H9 (cell line): ENCODE measurements at regions not wholly inside any gene's neighbourhood (a gene's known extent, or its start where the extent isn't known, plus 50 kb on each side); places are given as distances from the start of the nearest gene placed in this dataset.

Source experiments
- DNase-seq: peaks from one replicate; pipeline ENCODE4 v3.0.0-alpha.2; 2017
- H2AFZ ChIP-seq: one replicate; pipeline ENCODE4 v1.6.1; 2013; ENCODE audit warnings: mild to moderate bottlenecking, low read length, control low read depth, moderate library complexity
- H2AK5ac ChIP-seq: 2 replicates; pipeline ENCODE4 v1.6.1; 2013; ENCODE audit warnings: low read length, control low read depth, mixed read lengths; ENCODE audit not compliant: insufficient read length
- H2BK120ac ChIP-seq: one replicate; pipeline ENCODE4 v1.6.1; 2013; ENCODE audit warnings: low read depth, mild to moderate bottlenecking, low read length, control low read depth, inconsistent platforms; ENCODE audit not compliant: poor library complexity, severe bottlenecking
- H2BK12ac ChIP-seq: 2 replicates; pipeline ENCODE4 v1.6.1; 2013; ENCODE audit warnings: low read length, control low read depth, mixed read lengths, low read depth; ENCODE audit not compliant: insufficient read length
- H2BK15ac ChIP-seq: 2 replicates; pipeline ENCODE4 v1.6.1; 2013; ENCODE audit warnings: low read depth, low read length, control low read depth
- H2BK20ac ChIP-seq: one replicate; pipeline ENCODE4 v1.6.1; 2013; ENCODE audit warnings: low read depth, mild to moderate bottlenecking, low read length, control low read depth, inconsistent platforms; ENCODE audit not compliant: poor library complexity, severe bottlenecking
- H2BK5ac ChIP-seq: 2 replicates; pipeline ENCODE4 v1.6.1; 2013; ENCODE audit warnings: low read length, control low read depth, mixed read lengths; ENCODE audit not compliant: insufficient read length
- H3K14ac ChIP-seq: 2 replicates; pipeline ENCODE4 v1.6.1; 2013; ENCODE audit warnings: low read length, control low read depth; ENCODE audit not compliant: insufficient read depth
- H3K18ac ChIP-seq: 2 replicates; pipeline ENCODE4 v1.6.1; 2013; ENCODE audit warnings: low read depth, mild to moderate bottlenecking, mixed read lengths, low read length, control low read depth; ENCODE audit not compliant: insufficient read length
- H3K23ac ChIP-seq: 2 replicates; pipeline ENCODE4 v1.6.1; 2013; ENCODE audit warnings: low read length, control low read depth, mixed read lengths, low read depth; ENCODE audit not compliant: insufficient read length
- H3K23me2 ChIP-seq: 2 replicates; pipeline ENCODE4 v1.6.1; 2013; ENCODE audit warnings: low read depth, mild to moderate bottlenecking, mixed read lengths, low read length, control low read depth; ENCODE audit not compliant: insufficient read length, poor library complexity, severe bottlenecking
- H3K27ac ChIP-seq: 2 replicates; pipeline ENCODE4 v1.5.1; 2013; ENCODE audit warnings: low read length, control low read depth, mixed read lengths, low read depth; ENCODE audit not compliant: insufficient read length
- H3K27me3 ChIP-seq: 2 replicates; pipeline ENCODE4 v1.6.1; 2013; ENCODE audit warnings: low read length, control low read depth, inconsistent platforms; ENCODE audit not compliant: insufficient read depth
- H3K4ac ChIP-seq: 2 replicates; pipeline ENCODE4 v1.6.1; 2013; ENCODE audit warnings: low read depth, mild to moderate bottlenecking, control low read depth, inconsistent platforms, low read length, moderate library complexity
- H3K4me1 ChIP-seq: 2 replicates; pipeline ENCODE4 v1.6.1; 2013; ENCODE audit warnings: low read length, control low read depth, inconsistent platforms; ENCODE audit not compliant: insufficient read depth
- H3K4me2 ChIP-seq: 2 replicates; pipeline ENCODE4 v1.6.1; 2013; ENCODE audit warnings: low read length, control low read depth, mixed read lengths; ENCODE audit not compliant: insufficient read length, insufficient read depth
- H3K56ac ChIP-seq: 2 replicates; pipeline ENCODE4 v1.6.1; 2013; ENCODE audit warnings: low read depth, mild to moderate bottlenecking, mixed read lengths, low read length, control low read depth; ENCODE audit not compliant: insufficient read length
- H3K79me1 ChIP-seq: 2 replicates; pipeline ENCODE4 v1.6.1; 2013; ENCODE audit warnings: low read depth, mild to moderate bottlenecking, moderate library complexity, low read length, control low read depth, inconsistent platforms; ENCODE audit not compliant: insufficient read depth, poor library complexity, severe bottlenecking
- H3K79me2 ChIP-seq: 2 replicates; pipeline ENCODE4 v1.6.1; 2013; ENCODE audit warnings: low read length, control low read depth, inconsistent platforms; ENCODE audit not compliant: insufficient read depth
- H3K9ac ChIP-seq: 2 replicates; pipeline ENCODE4 v1.6.1; 2013; ENCODE audit warnings: low read length, control low read depth, mixed read lengths; ENCODE audit not compliant: insufficient read length; ENCODE audit errors: extremely low read depth
- H3K9me3 ChIP-seq: one replicate; pipeline ENCODE4 v1.6.1; 2013; ENCODE audit warnings: low read depth, low read length, inconsistent platforms; ENCODE audit not compliant: control insufficient read depth
- H3T11ph ChIP-seq: one replicate; pipeline ENCODE4 v1.6.1; 2013; ENCODE audit warnings: mild to moderate bottlenecking, low read length, control low read depth, inconsistent platforms
- H4K20me1 ChIP-seq: one replicate; pipeline ENCODE4 v1.6.1; 2013; ENCODE audit not compliant: control insufficient read depth, insufficient read length, insufficient read depth
- H4K5ac ChIP-seq: 2 replicates; pipeline ENCODE4 v1.6.1; 2013; ENCODE audit warnings: low read depth, mild to moderate bottlenecking, mixed read lengths, low read length, control low read depth; ENCODE audit not compliant: insufficient read length
- H4K8ac ChIP-seq: replicated peaks from 2 replicates; pipeline ENCODE4 v1.6.1; 2013; ENCODE audit warnings: low read length, control low read depth, mixed read lengths, low read depth; ENCODE audit not compliant: insufficient read length
- H4K91ac ChIP-seq: 2 replicates; pipeline ENCODE4 v1.6.1; 2013; ENCODE audit warnings: low read depth, mild to moderate bottlenecking, moderate library complexity, mixed read lengths, low read length, control low read depth; ENCODE audit not compliant: insufficient read length
- H3K27ac Mint-ChIP-seq, 3 experiments: 2 replicates in 2 of 3; 3 replicates in 1 of 3; pipeline ENCODE4 v1.8.0; 2020 to 2021; ENCODE audit warnings: mixed read lengths in 3 of 3, mild to moderate bottlenecking in 1 of 3, moderate library complexity in 1 of 3
- H3K27me3 Mint-ChIP-seq: 2 replicates; pipeline ENCODE4 v1.8.0; 2021; ENCODE audit warnings: low read depth, mild to moderate bottlenecking, moderate library complexity, mixed read lengths
- H3K36me3 Mint-ChIP-seq, 3 experiments: 2 replicates in 2 of 3; 3 replicates in 1 of 3; pipeline ENCODE4 v1.8.0; 2020 to 2021; ENCODE audit warnings: low read depth in 3 of 3, mixed read lengths in 3 of 3; ENCODE audit not compliant: insufficient read depth in 1 of 3
- H3K4me1 Mint-ChIP-seq, 2 experiments: 2 replicates each; pipeline ENCODE4 v1.8.0; 2020; ENCODE audit warnings: mixed read lengths in 2 of 2
- H3K4me3 Mint-ChIP-seq, 2 experiments: 2 replicates in 1 of 2; 3 replicates in 1 of 2; pipeline ENCODE4 v1.8.0; 2020 to 2021; ENCODE audit warnings: mild to moderate bottlenecking in 2 of 2, mixed read lengths in 2 of 2, moderate library complexity in 1 of 2
- H3K9me3 Mint-ChIP-seq, 2 experiments: 2 replicates in 1 of 2; 3 replicates in 1 of 2; pipeline ENCODE4 v1.8.0; 2020; ENCODE audit warnings: mild to moderate bottlenecking in 2 of 2, mixed read lengths in 2 of 2, moderate library complexity in 1 of 2
- WGBS: extraction: QIAGEN DNeasy Blood & Tissue Kit; methylation state at CpG from one replicate; pipeline ENCODE4 v1.1.7; 2013; ENCODE audit warnings: missing lambda C conversion rate, low lambda C conversion rate, mixed read lengths; ENCODE audit not compliant: insufficient read length; ENCODE audit errors: extremely low coverage; 5-methylcytosine and 5-hydroxymethylcytosine counted together
- TF ChIP-seq, protein P1 (sequence below): fragments of 200-600 bp; sonication (generic); conservative IDR thresholded peaks from 3 replicates; pipeline ENCODE4 v1.8.0; 2021; ENCODE audit warnings: antibody characterized with exemption, mild to moderate bottlenecking

DNA sequence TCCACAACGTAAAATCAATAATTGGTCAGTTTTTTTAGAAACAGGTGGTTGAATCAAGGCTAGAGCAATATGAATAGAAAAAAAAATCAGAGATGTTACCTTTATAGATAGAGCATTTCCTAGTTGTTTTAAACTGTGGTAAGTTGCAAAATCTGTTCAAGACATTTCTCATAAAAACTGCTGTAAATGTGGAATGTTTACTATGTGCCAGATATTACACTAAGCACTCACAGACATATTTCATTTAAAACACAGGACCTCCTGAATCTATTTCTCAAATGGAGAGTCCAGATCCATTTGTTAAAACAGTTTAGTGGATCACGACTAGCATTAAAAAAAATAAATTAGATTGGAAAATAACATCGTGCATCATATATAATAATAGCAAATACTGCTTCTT is 570.0 kb upstream of the ZNF608 start:
- DNase-seq: no peak
- Histone ChIP-seq H3K27ac (no peak overlapping the region), H2BK12ac (no peak overlapping the region), H3K9me3 (no peaks in the 10 kb centered on the region), H3K14ac (no peak overlapping the region), H3K4me1 (peaks cover 1% of the 10 kb centered on the region; the same call in 1 of the 2 replicates), H3K79me1 (no peaks in the 10 kb centered on the region), H2BK120ac (no peak overlapping the region), H4K8ac (no peak overlapping the region), H4K20me1 (no peaks in the 10 kb centered on the region), H3K27me3 (no peaks in the 10 kb centered on the region), H3K23me2 (no peaks in the 10 kb centered on the region), H2BK5ac (no peak overlapping the region), H2BK15ac (no peak overlapping the region), H3K79me2 (no peaks in the 10 kb centered on the region), H3K9ac (no peak overlapping the region), H3K4me2 (no peak overlapping the region), H3T11ph (no peak overlapping the region), H2AFZ (no peak overlapping the region), H3K23ac (no peak overlapping the region), H3K56ac (no peak overlapping the region), H4K91ac (no peak overlapping the region), H4K5ac (no peak overlapping the region), H2AK5ac (no peak overlapping the region), H3K4ac (no peak overlapping the region), H2BK20ac (no peak overlapping the region), H3K18ac (no peak overlapping the region)
- Mint-ChIP-seq H3K4me1 (peaks cover 25 to 34% of the 10 kb centered on the region in 2 experiments), H3K9me3 (peaks cover 29% of the 10 kb centered on the region in 2 experiments), H3K4me3 (no peak overlapping the region), H3K36me3 (peaks cover 15 to 42% (median 28%) of the 10 kb centered on the region in 3 experiments), H3K27ac (peak overlapping the region in 1 of 3 experiments; percentile 49; a peak in 2 of 7 replicates), H3K27me3 (peaks cover 2% of the 10 kb centered on the region; the same call in 1 of the 2 replicates)
- TF ChIP-seq, protein P1, sequence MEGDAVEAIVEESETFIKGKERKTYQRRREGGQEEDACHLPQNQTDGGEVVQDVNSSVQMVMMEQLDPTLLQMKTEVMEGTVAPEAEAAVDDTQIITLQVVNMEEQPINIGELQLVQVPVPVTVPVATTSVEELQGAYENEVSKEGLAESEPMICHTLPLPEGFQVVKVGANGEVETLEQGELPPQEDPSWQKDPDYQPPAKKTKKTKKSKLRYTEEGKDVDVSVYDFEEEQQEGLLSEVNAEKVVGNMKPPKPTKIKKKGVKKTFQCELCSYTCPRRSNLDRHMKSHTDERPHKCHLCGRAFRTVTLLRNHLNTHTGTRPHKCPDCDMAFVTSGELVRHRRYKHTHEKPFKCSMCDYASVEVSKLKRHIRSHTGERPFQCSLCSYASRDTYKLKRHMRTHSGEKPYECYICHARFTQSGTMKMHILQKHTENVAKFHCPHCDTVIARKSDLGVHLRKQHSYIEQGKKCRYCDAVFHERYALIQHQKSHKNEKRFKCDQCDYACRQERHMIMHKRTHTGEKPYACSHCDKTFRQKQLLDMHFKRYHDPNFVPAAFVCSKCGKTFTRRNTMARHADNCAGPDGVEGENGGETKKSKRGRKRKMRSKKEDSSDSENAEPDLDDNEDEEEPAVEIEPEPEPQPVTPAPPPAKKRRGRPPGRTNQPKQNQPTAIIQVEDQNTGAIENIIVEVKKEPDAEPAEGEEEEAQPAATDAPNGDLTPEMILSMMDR: no peak
- WGBS: no CpG with 5 or more reads among the region's 3 CpGs
